IMR-90 (cell line): ENCODE measurements at regions not wholly inside any gene's neighbourhood (a gene's known extent, or its start where the extent isn't known, plus 50 kb on each side); places are given as distances from the start of the nearest gene placed in this dataset.

Experiments
- ATAC-seq: fragments of 200-7000 bp; cut with Tn5 transposase; 2 replicates; pipeline ENCODE4 v1.9.1; 2020; ENCODE audit warnings: low read depth, mild to moderate bottlenecking, moderate library complexity
- BruUV-seq: library from RNA; stranded (reverse); fragments of 400-500 nt; replicated peaks from 2 replicates; lab custom pipeline; 2021; lab: Mats Ljungman, UMichigan
- CTCF ChIA-PET: fragments of 300-600 bp; formaldehyde crosslinking; extraction: SDS; loops from one replicate; lab custom pipeline; 2021; ENCODE audit warnings: antibody characterized with exemption; lab: Yijun Ruan, JAX
- POLR2A ChIA-PET: fragments of 300-600 bp; sonication (Branson Sonifier 250); formaldehyde crosslinking; loops from one replicate; lab custom pipeline; 2022; ENCODE audit warnings: antibody characterized with exemption; ENCODE audit not compliant: unreplicated experiment; lab: Charles Lee
- DNase-seq: peaks from one replicate; pipeline ENCODE4 v3.0.0; 2013
- H2AFZ ChIP-seq: replicated peaks from 2 replicates; pipeline ENCODE3; 2013; ENCODE audit warnings: low read length, mild to moderate bottlenecking; ENCODE audit not compliant: poor library complexity
- H2AK5ac ChIP-seq: 2 replicates; pipeline ENCODE4 v1.6.1; 2013; ENCODE audit warnings: low read depth, low read length, inconsistent platforms
- H2AK9ac ChIP-seq: replicated peaks from 2 replicates; pipeline ENCODE3; 2013; ENCODE audit warnings: mild to moderate bottlenecking, low read depth, low read length, moderate library complexity; ENCODE audit not compliant: poor library complexity
- H2BK120ac ChIP-seq: 2 replicates; pipeline ENCODE4 v1.6.1; 2013; ENCODE audit warnings: low read depth, low read length, inconsistent platforms
- H2BK15ac ChIP-seq: 3 replicates; pipeline ENCODE4 v1.6.1; 2013; ENCODE audit warnings: low read depth, low read length, inconsistent platforms
- H2BK20ac ChIP-seq: 2 replicates; pipeline ENCODE4 v1.6.1; 2013; ENCODE audit warnings: low read depth, mild to moderate bottlenecking, inconsistent platforms, low read length, moderate library complexity
- H2BK5ac ChIP-seq: 2 replicates; pipeline ENCODE4 v1.6.1; 2013; ENCODE audit warnings: mild to moderate bottlenecking, low read depth, low read length, inconsistent platforms; ENCODE audit not compliant: poor library complexity, severe bottlenecking
- H3K14ac ChIP-seq: replicated peaks from 2 replicates; pipeline ENCODE4 v1.6.1; 2013; ENCODE audit warnings: low read depth, low read length, inconsistent platforms
- H3K18ac ChIP-seq: 2 replicates; pipeline ENCODE4 v1.6.1; 2013; ENCODE audit warnings: low read depth, low read length, control low read depth
- H3K23ac ChIP-seq: 2 replicates; pipeline ENCODE4 v1.6.1; 2013; ENCODE audit warnings: low read depth, low read length, inconsistent platforms
- H3K27ac ChIP-seq: 2 replicates; pipeline ENCODE4 v1.5.1; 2013; ENCODE audit warnings: mild to moderate bottlenecking, control low read depth, low read length; ENCODE audit not compliant: insufficient read depth
- H3K27me3 ChIP-seq: 2 replicates; pipeline ENCODE4 v1.6.1; 2013; ENCODE audit warnings: low read length; ENCODE audit not compliant: control insufficient read depth, insufficient read depth
- H3K36me3 ChIP-seq: 2 replicates; pipeline ENCODE4 v1.6.1; 2013; ENCODE audit warnings: low read length, mixed read lengths; ENCODE audit not compliant: control insufficient read depth, insufficient read depth
- H3K4ac ChIP-seq: 2 replicates; pipeline ENCODE4 v1.6.1; 2013; ENCODE audit warnings: low read depth, low read length, inconsistent platforms
- H3K4me1 ChIP-seq: 2 replicates; pipeline ENCODE4 v1.6.1; 2013; ENCODE audit warnings: low read length, mixed read lengths; ENCODE audit not compliant: control insufficient read depth, insufficient read depth
- H3K4me2 ChIP-seq: 2 replicates; pipeline ENCODE4 v1.6.1; 2013; ENCODE audit warnings: low read depth, mild to moderate bottlenecking, control low read depth, low read length, moderate library complexity
- H3K4me3 ChIP-seq: 2 replicates; pipeline ENCODE4 v1.5.1; 2013; ENCODE audit warnings: low read depth, mild to moderate bottlenecking, control low read depth, low read length, moderate library complexity; ENCODE audit not compliant: insufficient read depth
- H3K56ac ChIP-seq: 2 replicates; pipeline ENCODE4 v1.6.1; 2013; ENCODE audit warnings: low read length, inconsistent platforms; ENCODE audit not compliant: insufficient read depth; ENCODE audit errors: extremely low read depth
- H3K79me1 ChIP-seq, 2 experiments: 2 replicates each; pipeline ENCODE4 v1.6.1; 2013; ENCODE audit warnings: low read length in 2 of 2, inconsistent platforms in 1 of 2, low read depth in 1 of 2
- H3K9ac ChIP-seq: 2 replicates; pipeline ENCODE4 v1.6.1; 2013; ENCODE audit warnings: low read depth, low read length, control low read depth
- H3K9me1 ChIP-seq: 2 replicates; pipeline ENCODE4 v1.6.1; 2013; ENCODE audit warnings: low read length, inconsistent platforms; ENCODE audit not compliant: insufficient read depth
- H3K9me3 ChIP-seq: 2 replicates; pipeline ENCODE4 v1.6.1; 2013; ENCODE audit warnings: low read length; ENCODE audit not compliant: control insufficient read depth, insufficient read depth
- H4K20me1 ChIP-seq: 2 replicates; pipeline ENCODE4 v1.6.1; 2013; ENCODE audit warnings: low read length, inconsistent platforms; ENCODE audit not compliant: insufficient read depth
- H4K5ac ChIP-seq: 2 replicates; pipeline ENCODE4 v1.6.1; 2013; ENCODE audit warnings: mild to moderate bottlenecking, low read depth, low read length, control low read depth
- H4K8ac ChIP-seq, 2 experiments: 2 replicates each; pipeline ENCODE4 v1.6.1; 2013; ENCODE audit warnings: low read depth in 2 of 2, low read length in 2 of 2, control low read depth in 1 of 2, inconsistent platforms in 1 of 2
- H4K91ac ChIP-seq: 2 replicates; pipeline ENCODE4 v1.6.1; 2013; ENCODE audit warnings: low read depth, low read length, inconsistent platforms; ENCODE audit not compliant: insufficient read depth
- BHLHE40 ChIP-seq: fragments of 150-350 bp; IDR thresholded peaks from 2 replicates; pipeline ENCODE4 v1.6.1; 2016; ENCODE audit warnings: mild to moderate bottlenecking, low read depth, low read length
- CEBPB ChIP-seq: IDR thresholded peaks from 2 replicates; pipeline ENCODE4 v1.6.1; 2012; ENCODE audit warnings: low read depth, low read length, improper control_type of control experiment
- CHD1 ChIP-seq: IDR thresholded peaks from 2 replicates; pipeline ENCODE4 v1.6.1; 2012; ENCODE audit warnings: low read depth, low read length, improper control_type of control experiment
- ELK1 ChIP-seq: fragments of 150-350 bp; IDR thresholded peaks from 2 replicates; pipeline ENCODE4 v1.6.1; 2016; ENCODE audit warnings: low read depth, mild to moderate bottlenecking, low read length, moderate library complexity, borderline replicate concordance
- FOS ChIP-seq: fragments of 150-350 bp; IDR thresholded peaks from 2 replicates; pipeline ENCODE4 v1.6.1; 2016; ENCODE audit warnings: low read depth, low read length
- MAZ ChIP-seq: IDR thresholded peaks from 2 replicates; pipeline ENCODE4 v1.6.1; 2012; ENCODE audit warnings: low read depth, mild to moderate bottlenecking, low read length, improper control_type of control experiment, moderate library complexity, borderline replicate concordance
- MXI1 ChIP-seq: IDR thresholded peaks from 2 replicates; pipeline ENCODE4 v1.6.1; 2012; ENCODE audit warnings: low read depth, mild to moderate bottlenecking, low read length, moderate library complexity, borderline replicate concordance
- POLR2A ChIP-seq: IDR thresholded peaks from 2 replicates; pipeline ENCODE4 v1.6.1; 2012; ENCODE audit warnings: mild to moderate bottlenecking, low read depth, low read length
- RAD21 ChIP-seq: IDR thresholded peaks from 2 replicates; pipeline ENCODE4 v1.6.1; 2012; ENCODE audit warnings: low read length, improper control_type of control experiment
- RCOR1 ChIP-seq: IDR thresholded peaks from 2 replicates; pipeline ENCODE4 v1.6.1; 2012; ENCODE audit warnings: mild to moderate bottlenecking, low read length, improper control_type of control experiment; ENCODE audit not compliant: insufficient replicate concordance
- RFX5 ChIP-seq: IDR thresholded peaks from 2 replicates; pipeline ENCODE4 v1.8.0; 2012; ENCODE audit warnings: low read depth, mild to moderate bottlenecking, low read length, moderate library complexity
- SMC3 ChIP-seq: fragments of 150-350 bp; IDR thresholded peaks from 2 replicates; pipeline ENCODE4 v1.6.1; 2016; ENCODE audit warnings: low read depth, mild to moderate bottlenecking, antibody characterized with exemption, low read length, moderate library complexity
- USF2 ChIP-seq: fragments of 150-350 bp; IDR thresholded peaks from 2 replicates; pipeline ENCODE4 v1.6.1; 2017; ENCODE audit warnings: mild to moderate bottlenecking, antibody characterized with exemption, low read length, low read depth
- WGBS, 2 experiments: methylation state at CpG; one replicate each; pipeline versions ENCODE4 v1.1.5 to v1.1.7; 2013; ENCODE audit warnings: missing lambda C conversion rate in 2 of 2; ENCODE audit not compliant: insufficient read length in 1 of 2; ENCODE audit errors: extremely low coverage in 2 of 2; 5-methylcytosine and 5-hydroxymethylcytosine counted together
- dilution Hi-C: fragments of 300-500 bp; cut with HindIII; formaldehyde crosslinking; loops from one replicate; pipeline ENCODE4 v1.14.3; 2018; ENCODE audit warnings: low sequenced_read_pairs; ENCODE audit not compliant: unreplicated experiment
- in situ Hi-C: fragments of 300-500 bp; cut with MboI; formaldehyde crosslinking; loops from 3 replicates; pipeline ENCODE4 v1.14.3; 2019; ENCODE audit warnings: low sequenced_read_pairs, inconsistent platforms, mixed read lengths
- intact Hi-C: fragments of 100-400 bp; cut with micrococcal nuclease; formaldehyde crosslinking; loops from 2 replicates; pipeline ENCODE4 v1.10.0; 2022

DNA sequence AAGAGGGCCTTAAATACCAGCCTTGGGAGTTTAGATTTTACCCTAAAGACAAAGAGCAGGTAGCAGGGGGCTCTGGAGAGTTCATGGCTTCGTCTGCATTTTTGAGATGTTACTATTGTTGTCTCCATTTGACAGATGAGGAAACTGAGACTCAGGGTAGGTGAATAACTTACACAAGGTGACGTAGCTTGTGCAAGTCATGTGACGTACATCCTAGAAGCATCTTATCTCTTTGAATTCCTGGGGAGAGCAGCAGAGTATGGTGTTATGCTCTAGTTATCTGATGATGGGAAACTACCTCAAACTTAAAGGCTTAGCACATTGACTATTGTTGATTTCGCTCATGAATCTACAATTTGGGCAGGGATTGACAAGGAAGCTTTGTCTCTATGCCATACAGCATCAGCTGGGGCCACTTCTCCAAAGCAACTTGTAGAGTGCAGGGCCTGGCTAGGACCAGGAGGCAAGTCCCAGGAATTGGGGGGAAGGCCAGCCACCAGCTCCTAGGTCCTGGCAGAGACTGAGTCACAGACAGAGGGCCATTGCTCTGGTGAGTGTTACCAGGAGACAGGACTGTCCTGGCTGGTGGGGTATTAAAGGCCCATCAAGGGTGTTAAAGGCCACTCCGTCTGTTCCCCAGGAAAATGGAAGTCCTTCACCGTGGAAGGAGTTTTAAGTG lies 52.1 kb upstream of the TSKU start:
- POLR2A ChIA-PET: no interaction called here
- no peak overlapping the region for H3K9ac ChIP-seq
- WGBS, 2 experiments: 100% methylated on average over 1 of the region's 6 CpGs; no CpG with 5 or more reads in 1 of the 2 experiments

More for the DNA sequence above, 52.1 kb upstream of the TSKU start:
- BruUV-seq: no TSS peak
- H3K9me3 ChIP-seq: no peaks in the 10 kb centered on the region
- no peak overlapping the region for H3K56ac ChIP-seq
- H3K79me1 ChIP-seq: no peaks in the 10 kb centered on the region
- DNase-seq (no peak), ATAC-seq (no peak)
- H3K4ac ChIP-seq: no peak overlapping the region
- no peak overlapping the region for H3K27ac ChIP-seq
- no peaks in the 10 kb centered on the region for H4K20me1 ChIP-seq
- intact Hi-C loops: no loop called here
- in situ Hi-C loops: loop anchor here (25.0 kb wide), 1 partner anchor 306 kb away; the partner anchor contains the start of gene B3GNT6
- no peak overlapping the region for H3K14ac ChIP-seq
- no peak overlapping the region for H2AK5ac ChIP-seq
- no peak overlapping the region for H4K8ac ChIP-seq
- TF ChIP-seq MAZ (no peak), CHD1 (no peak), CEBPB (no peak), ELK1 (no peak), MXI1 (no peak), SMC3 (no peak), USF2 (no peak), POLR2A (no peak), RAD21 (no peak), RFX5 (no peak), BHLHE40 (no peak), RCOR1 (no peak), FOS (no peak)
- no peak overlapping the region for H3K4me3 ChIP-seq
- H2BK15ac ChIP-seq: no peak overlapping the region
- H2BK5ac ChIP-seq: no peak overlapping the region
- H3K4me1 ChIP-seq: peaks cover 2% of the 10 kb centered on the region; the same call in 1 of the 2 replicates
- no peak overlapping the region for H4K5ac ChIP-seq
- peaks cover 68% of the 10 kb centered on the region for H3K27me3 ChIP-seq
- H3K9me1 ChIP-seq: no peaks in the 10 kb centered on the region
- H3K23ac ChIP-seq: no peak overlapping the region
- no peak overlapping the region for H3K18ac ChIP-seq
- H2BK20ac ChIP-seq: no peak overlapping the region
- no peak overlapping the region for H2BK120ac ChIP-seq
- H3K36me3 ChIP-seq: no peaks in the 10 kb centered on the region
- no peak overlapping the region for H3K4me2 ChIP-seq
- dilution Hi-C loops: no loop called here
- no peak overlapping the region for H2AFZ ChIP-seq
- H2AK9ac ChIP-seq: no peak overlapping the region
- no peak overlapping the region for H4K91ac ChIP-seq
- CTCF ChIA-PET: interaction anchor here (1.3 kb wide), 1 partner anchor 189 kb away, joined by 5 read pairs; no protein-coding TSS in a partner anchor
